HUES6 (cell line): ENCODE measurements at regions not wholly inside any gene's neighbourhood (a gene's known extent, or its start where the extent isn't known, plus 50 kb on each side); places are given as distances from the start of the nearest gene placed in this dataset.

Experiments
- H3K27ac ChIP-seq: 2 replicates; pipeline ENCODE4 v1.7.0; 2013; ENCODE audit warnings: low read depth, mild to moderate bottlenecking, low read length, inconsistent platforms
- H3K27me3 ChIP-seq: 2 replicates; pipeline ENCODE4 v1.6.1; 2013; ENCODE audit warnings: low read length; ENCODE audit not compliant: control insufficient read depth, insufficient read depth
- H3K36me3 ChIP-seq: 2 replicates; pipeline ENCODE4 v1.6.1; 2013; ENCODE audit warnings: low read length; ENCODE audit not compliant: control insufficient read depth, insufficient read depth
- H3K4me1 ChIP-seq: 2 replicates; pipeline ENCODE4 v1.6.1; 2013; ENCODE audit warnings: low read length; ENCODE audit not compliant: control insufficient read depth, insufficient read depth
- H3K4me3 ChIP-seq: 2 replicates; pipeline ENCODE4 v1.5.1; 2013; ENCODE audit warnings: low read depth, low read length
- H3K9ac ChIP-seq: one replicate; pipeline ENCODE4 v1.6.1; 2013; ENCODE audit warnings: mild to moderate bottlenecking, low read length
- H3K9me3 ChIP-seq: 2 replicates; pipeline ENCODE4 v1.6.1; 2013; ENCODE audit warnings: low read depth, low read length; ENCODE audit not compliant: control insufficient read depth, insufficient read depth

GRCh38 chr15:58258501-58259292, 120.5 kb downstream of the AQP9 start:
- Histone ChIP-seq H3K9ac (no peak overlapping the region), H3K9me3 (peaks cover 16% of the 10 kb centered on the region), H3K4me1 (peaks cover 17% of the 10 kb centered on the region), H3K4me3 (no peak overlapping the region), H3K27me3 (no peaks in the 10 kb centered on the region), H3K36me3 (no peaks in the 10 kb centered on the region), H3K27ac (no peak overlapping the region)

- no peak overlapping the region for H3K4me3 ChIP-seq
- H3K9me3 ChIP-seq, result peaks cover 8% of the 10 kb centered on the region
- H3K4me1 ChIP-seq, result peaks cover 17% of the 10 kb centered on the region
- H3K36me3 ChIP-seq, result no peaks in the 10 kb centered on the region
- no peak overlapping the region for H3K9ac ChIP-seq
- no peaks in the 10 kb centered on the region for H3K27me3 ChIP-seq
- no peak overlapping the region for H3K27ac ChIP-seq
Measured at GRCh38 chr15:58260205-58260724, 122.1 kb downstream of the AQP9 start.

- Histone ChIP-seq H3K4me1 (peaks cover 17% of the 10 kb centered on the region), H3K27ac (no peak overlapping the region), H3K36me3 (no peaks in the 10 kb centered on the region), H3K9me3 (0 out of 2 replicates have a peak, but pooled peaks cover 3% of the 10 kb centered on the region), H3K27me3 (no peaks in the 10 kb centered on the region), H3K4me3 (no peak overlapping the region), H3K9ac (no peak overlapping the region)
Measured at GRCh38 chr15:58260725-58261267, 122.6 kb downstream of the AQP9 start.

GRCh38 chr15:58261368-58261767, 123.2 kb downstream of the AQP9 start:
- Histone ChIP-seq H3K9me3 (0 out of 2 replicates have a peak, but pooled peaks cover 3% of the 10 kb centered on the region), H3K27ac (no peak overlapping the region), H3K27me3 (no peaks in the 10 kb centered on the region), H3K4me3 (no peak overlapping the region), H3K36me3 (no peaks in the 10 kb centered on the region), H3K4me1 (peaks cover 17% of the 10 kb centered on the region), H3K9ac (no peak overlapping the region)

- Histone ChIP-seq H3K27ac (no peak overlapping the region), H3K27me3 (no peaks in the 10 kb centered on the region), H3K4me3 (no peak overlapping the region), H3K36me3 (no peaks in the 10 kb centered on the region), H3K4me1 (peaks cover 17% of the 10 kb centered on the region), H3K9me3 (peaks cover 10% of the 10 kb centered on the region; the same call in 1 of the 2 replicates), H3K9ac (no peak overlapping the region)
Measured at GRCh38 chr15:58264053-58264971, 126.1 kb downstream of the AQP9 start.

- peaks cover 16% of the 10 kb centered on the region; the same call in 1 of the 2 replicates for H3K9me3 ChIP-seq
- no peaks in the 10 kb centered on the region; the same call in 1 of the 2 replicates for H3K36me3 ChIP-seq
- no peak overlapping the region for H3K9ac ChIP-seq
- 0 out of 2 replicates have a peak, but pooled peaks cover 3% of the 10 kb centered on the region for H3K4me1 ChIP-seq
- no peak overlapping the region for H3K4me3 ChIP-seq
- no peak overlapping the region for H3K27ac ChIP-seq
- H3K27me3 ChIP-seq, result no peaks in the 10 kb centered on the region
Measured at GRCh38 chr15:58267051-58267450, 128.9 kb downstream of the AQP9 start.

GRCh38 chr15:58268746-58269267, 130.6 kb downstream of the AQP9 start:
- H3K27ac ChIP-seq, result no peak overlapping the region
- H3K27me3 ChIP-seq, result no peaks in the 10 kb centered on the region
- H3K9ac ChIP-seq, result no peak overlapping the region
- no peak overlapping the region for H3K4me3 ChIP-seq
- no peaks in the 10 kb centered on the region; the same call in 1 of the 2 replicates for H3K36me3 ChIP-seq
- H3K4me1 ChIP-seq, result 0 out of 2 replicates have a peak, but pooled peaks cover 3% of the 10 kb centered on the region
- peaks cover 16% of the 10 kb centered on the region; the same call in 1 of the 2 replicates for H3K9me3 ChIP-seq

GRCh38 chr15:58269455-58270414, 131.6 kb downstream of the AQP9 start:
- H3K36me3 ChIP-seq, result no peaks in the 10 kb centered on the region; the same call in 1 of the 2 replicates

GRCh38 chr15:58271410-58271809, 133.2 kb downstream of the AQP9 start:
- Histone ChIP-seq H3K4me1 (0 out of 2 replicates have a peak, but pooled peaks cover 3% of the 10 kb centered on the region), H3K9me3 (peaks cover 16% of the 10 kb centered on the region; the same call in 1 of the 2 replicates), H3K27ac (no peak overlapping the region), H3K27me3 (no peaks in the 10 kb centered on the region), H3K36me3 (no peaks in the 10 kb centered on the region; the same call in 1 of the 2 replicates), H3K9ac (no peak overlapping the region), H3K4me3 (no peak overlapping the region)

More at GRCh38 chr15:58269455-58270414, 131.6 kb downstream of the AQP9 start:
- Histone ChIP-seq H3K27me3 (no peaks in the 10 kb centered on the region), H3K4me3 (no peak overlapping the region), H3K4me1 (0 out of 2 replicates have a peak, but pooled peaks cover 3% of the 10 kb centered on the region), H3K9ac (no peak overlapping the region), H3K9me3 (peaks cover 16% of the 10 kb centered on the region; the same call in 1 of the 2 replicates), H3K27ac (no peak overlapping the region)
